ENCODE measurements at regions not wholly inside any gene's neighbourhood (a gene's known extent, or its start where the extent isn't known, plus 50 kb on each side); places are given as distances from the start of the nearest gene placed in this dataset.
"Not testable (repeated sequence)": the region's sequence is repeated elsewhere in the genome, so short reads cannot be mapped to it uniquely, and the experiment has no call there.

DNA sequence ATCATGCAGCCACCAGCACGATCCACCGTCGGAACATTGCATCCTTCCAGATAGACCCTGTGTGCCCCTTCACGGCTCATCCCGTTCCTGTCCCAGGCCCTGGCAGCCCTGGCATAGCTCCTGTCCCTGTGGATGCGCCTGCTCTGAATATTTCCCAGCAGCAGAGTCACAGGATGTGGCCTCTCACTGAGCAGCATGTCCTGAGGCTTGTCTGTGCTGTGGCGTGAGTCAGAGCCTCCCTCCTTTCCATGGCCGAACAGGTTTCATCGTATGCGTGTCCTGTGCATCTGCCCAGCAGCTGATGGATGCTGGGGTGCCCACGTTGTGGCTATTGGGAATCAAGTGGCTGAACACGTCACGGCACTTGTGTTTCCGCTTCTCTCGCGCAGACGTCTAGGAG lies 4471.5 kb upstream of the TPTE start:
- DNase-seq (ENCODE audit: low spot score); POLR2A ChIA-PET (ENCODE audit: low non-redundant PET); CTCF ChIA-PET; H3K27ac ChIP-seq: not testable (repeated sequence)

DNA sequence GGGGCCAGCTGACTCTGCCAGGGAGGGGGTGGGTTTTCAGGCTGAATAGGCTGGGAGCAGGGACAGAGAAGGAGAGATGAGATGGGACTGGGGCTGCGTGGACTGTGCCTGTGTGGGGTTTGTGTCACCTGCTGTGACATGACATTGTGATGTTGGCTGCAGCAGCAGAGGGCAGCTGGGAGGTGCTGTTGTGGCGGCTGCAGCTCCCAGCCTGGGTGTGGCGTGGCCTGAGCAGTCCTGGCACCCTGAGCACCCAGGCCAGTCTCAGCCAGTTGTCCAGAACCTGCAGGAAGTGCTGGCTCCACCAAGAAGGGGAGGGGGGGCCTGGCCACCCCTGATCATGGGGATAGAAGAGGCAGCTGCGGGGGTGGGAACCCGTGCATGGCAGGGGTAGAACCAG lies 4469.3 kb upstream of the TPTE start:
- DNase-seq (ENCODE audit: low spot score); H3K27ac ChIP-seq; CTCF ChIA-PET; POLR2A ChIA-PET (ENCODE audit: low non-redundant PET): not testable (repeated sequence)

DNA sequence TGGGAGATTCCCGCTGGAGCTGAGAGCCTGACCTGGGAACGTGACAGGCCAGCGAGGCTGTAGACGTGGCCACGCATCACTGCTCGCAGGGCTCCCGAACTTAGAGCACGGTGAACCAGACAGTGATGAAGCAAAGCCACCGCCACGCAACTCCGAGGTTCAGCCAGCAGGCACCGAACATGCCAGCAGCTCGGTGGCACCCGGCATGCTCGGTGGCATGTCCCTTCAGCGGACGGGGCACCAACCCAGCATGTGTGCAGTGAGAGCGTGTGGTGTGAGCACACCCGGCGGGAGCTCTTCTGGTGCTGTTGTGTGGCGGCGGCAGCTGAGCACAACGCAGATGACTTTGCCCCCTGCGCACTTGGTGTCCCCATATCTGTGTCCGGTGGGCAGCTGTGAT lies 4468.2 kb upstream of the TPTE start:
- H3K27ac ChIP-seq; CTCF ChIA-PET; POLR2A ChIA-PET (ENCODE audit: low non-redundant PET); DNase-seq (ENCODE audit: low spot score): not testable (repeated sequence)

DNA sequence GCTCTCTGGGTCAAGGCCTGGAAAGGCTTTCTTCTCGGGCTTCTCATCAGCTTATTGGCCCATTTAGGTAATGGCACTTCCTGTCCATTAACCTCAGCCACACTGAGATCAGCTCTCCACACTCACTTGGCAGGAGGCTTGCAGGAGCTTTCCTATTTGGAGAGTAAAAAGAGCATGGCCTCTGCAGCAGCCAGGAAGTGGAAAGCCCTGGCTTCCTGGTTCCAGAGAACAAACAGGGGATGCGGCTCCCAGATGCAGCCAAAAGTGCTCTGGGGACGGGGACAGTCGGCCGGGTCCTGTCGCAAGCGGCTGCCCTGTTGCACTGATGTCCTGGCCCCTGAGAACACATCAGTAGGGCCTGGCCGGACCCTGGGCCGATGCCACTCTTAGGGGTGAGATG lies 4462.4 kb upstream of the TPTE start:
- DNase-seq (ENCODE audit: low spot score); POLR2A ChIA-PET (ENCODE audit: low non-redundant PET); CTCF ChIA-PET; H3K27ac ChIP-seq: not testable (repeated sequence)

DNA sequence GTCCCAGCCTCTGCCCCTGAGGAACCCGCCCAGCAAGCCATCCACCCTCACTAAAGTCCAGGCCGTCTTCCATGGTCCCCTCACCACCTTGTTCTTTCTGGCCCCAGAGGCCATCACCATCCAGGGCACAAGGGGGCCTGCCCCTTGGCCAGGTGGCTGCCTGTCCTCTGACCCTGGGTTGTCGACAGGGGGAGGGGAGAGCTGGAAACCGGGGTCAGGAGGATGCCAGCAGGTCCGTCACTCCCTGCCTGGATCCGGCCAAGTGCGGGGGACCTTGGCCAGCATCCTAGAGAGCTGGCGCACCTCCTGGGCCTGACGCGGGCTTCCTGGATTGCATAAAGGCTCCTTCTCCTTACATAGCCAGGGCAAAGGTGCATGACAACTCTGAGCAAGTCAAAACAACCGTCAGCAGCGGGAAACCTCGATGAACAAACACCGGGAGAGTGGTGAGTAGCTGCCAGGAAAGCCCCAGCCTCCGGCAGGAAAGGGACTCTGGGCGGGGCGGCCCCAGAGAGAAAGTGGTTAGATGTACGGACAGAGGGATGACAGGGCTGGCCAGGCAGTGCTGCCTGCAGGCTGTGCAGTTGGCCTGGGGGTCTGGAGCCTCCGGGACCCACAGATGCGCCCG lies 4461.2 kb upstream of the TPTE start:
- DNase-seq (ENCODE audit: low spot score); POLR2A ChIA-PET (ENCODE audit: low non-redundant PET); CTCF ChIA-PET: not testable (repeated sequence)

DNA sequence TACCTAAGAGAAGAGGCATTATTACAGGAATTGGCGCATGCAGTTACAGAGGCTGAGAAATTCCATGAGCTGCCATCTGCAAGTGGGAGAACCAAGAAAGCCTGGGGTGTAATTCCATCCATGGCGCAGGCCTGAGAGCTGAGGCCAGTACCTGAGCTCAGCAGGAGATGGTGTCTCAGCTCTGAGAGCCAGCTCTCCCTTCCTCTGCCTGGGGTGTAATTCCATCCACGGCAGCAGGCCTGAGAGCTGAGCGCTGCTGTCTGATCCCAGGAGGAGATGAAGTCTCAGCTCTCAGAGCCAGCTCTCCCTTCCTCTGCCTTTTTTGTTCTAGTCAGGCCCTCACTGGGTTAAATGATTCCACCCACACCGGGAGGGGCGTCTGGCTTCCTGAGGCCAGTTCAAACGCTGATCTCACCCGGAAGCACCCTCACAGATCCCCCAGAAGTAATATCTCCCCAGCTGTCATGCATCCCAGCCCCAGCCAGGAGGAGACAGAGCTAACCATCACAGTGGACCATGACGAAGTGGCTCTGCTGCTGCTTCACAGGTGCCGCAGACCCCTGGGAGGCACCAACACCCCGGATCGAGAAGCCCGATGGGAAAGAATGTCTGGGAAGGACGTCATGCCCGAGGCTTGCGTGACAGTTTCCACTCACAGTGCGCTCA lies 4454.9 kb upstream of the TPTE start:
- CTCF ChIA-PET; POLR2A ChIA-PET (ENCODE audit: low non-redundant PET); DNase-seq (ENCODE audit: low spot score); H3K27ac ChIP-seq: not testable (repeated sequence)

More for the DNA sequence above, 4461.2 kb upstream of the TPTE start:
- not testable (repeated sequence) for H3K27ac ChIP-seq

DNA sequence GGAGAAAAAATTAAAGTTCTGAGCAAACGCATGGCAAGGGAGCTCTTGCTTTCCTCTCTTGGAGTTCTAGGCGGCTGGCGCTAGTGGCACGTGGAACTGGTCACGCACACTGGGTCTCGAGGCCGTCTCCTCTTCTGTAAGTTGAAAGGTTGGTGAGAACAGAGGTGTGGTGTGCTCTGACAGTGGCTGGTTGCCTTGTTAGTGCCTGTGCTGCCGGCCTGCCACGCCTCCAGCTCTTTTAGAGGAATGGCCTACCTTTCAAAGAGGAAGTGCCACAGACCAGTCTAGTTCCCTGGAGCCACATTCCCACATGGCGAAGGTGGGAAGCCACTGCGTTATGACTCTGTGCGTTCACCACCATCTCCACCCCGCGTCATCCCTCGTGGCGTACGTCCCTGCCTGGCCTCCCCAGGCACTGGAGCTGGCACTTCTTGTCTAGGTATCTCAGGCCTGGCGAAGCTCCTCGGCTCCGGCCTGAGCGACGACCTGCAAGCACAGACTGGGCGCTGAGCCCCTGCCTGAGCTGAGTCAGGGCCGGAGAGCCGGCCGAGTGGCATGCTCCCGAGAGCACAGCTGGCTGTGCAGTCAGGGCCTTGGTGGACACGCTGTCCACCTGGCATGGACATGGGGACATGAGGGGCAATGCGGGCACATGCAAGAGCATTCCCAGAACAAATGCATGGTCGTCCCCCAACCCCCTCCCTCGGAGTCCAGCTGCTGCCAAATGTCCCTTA lies 4453.1 kb upstream of the TPTE start:
- H3K27ac ChIP-seq; DNase-seq (ENCODE audit: low spot score); CTCF ChIA-PET; POLR2A ChIA-PET (ENCODE audit: low non-redundant PET): not testable (repeated sequence)

DNA sequence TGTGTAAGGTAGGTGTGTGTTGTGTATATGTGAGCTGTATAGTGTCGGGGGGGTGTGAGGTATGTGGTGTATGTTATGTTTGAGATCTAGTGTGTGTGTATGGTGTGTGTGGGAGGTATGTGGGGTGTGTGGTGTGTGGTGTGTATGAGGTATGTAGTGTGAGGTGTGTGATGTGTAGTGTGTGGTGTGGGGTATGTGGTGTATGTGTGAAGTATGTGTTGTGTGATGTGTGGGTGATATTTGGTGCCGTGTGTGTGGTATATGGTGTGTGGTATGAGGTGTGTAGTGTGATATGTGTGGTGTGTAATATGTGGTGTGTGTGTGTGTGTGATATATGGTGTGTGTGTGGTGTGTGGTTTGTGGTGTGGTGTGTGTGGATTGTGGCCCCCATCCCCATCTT lies 4451.2 kb upstream of the TPTE start:
- POLR2A ChIA-PET (ENCODE audit: low non-redundant PET); H3K27ac ChIP-seq; CTCF ChIA-PET; DNase-seq (ENCODE audit: low spot score): not testable (repeated sequence)

DNA sequence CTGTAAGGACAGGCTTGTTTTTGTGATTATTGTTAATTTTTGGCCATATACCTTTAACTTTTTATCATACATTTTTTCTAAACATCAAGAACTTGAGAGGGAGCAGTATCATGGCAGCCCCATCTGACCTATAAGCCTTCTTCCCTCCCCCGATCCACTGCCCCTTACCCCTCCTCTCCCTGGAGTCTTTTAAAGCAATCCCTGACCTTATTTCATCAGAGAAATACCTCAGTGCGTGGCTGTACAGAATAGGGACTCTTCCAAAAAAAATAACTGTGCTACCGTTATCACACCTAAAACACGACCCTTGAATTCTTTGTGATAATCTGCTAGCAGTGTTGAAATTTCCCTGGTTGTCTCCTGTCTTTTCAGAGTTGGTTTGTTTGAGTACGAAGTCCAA lies 4448.7 kb upstream of the TPTE start:
- CTCF ChIA-PET; DNase-seq (ENCODE audit: low spot score); H3K27ac ChIP-seq; POLR2A ChIA-PET (ENCODE audit: low non-redundant PET): not testable (repeated sequence)

DNA sequence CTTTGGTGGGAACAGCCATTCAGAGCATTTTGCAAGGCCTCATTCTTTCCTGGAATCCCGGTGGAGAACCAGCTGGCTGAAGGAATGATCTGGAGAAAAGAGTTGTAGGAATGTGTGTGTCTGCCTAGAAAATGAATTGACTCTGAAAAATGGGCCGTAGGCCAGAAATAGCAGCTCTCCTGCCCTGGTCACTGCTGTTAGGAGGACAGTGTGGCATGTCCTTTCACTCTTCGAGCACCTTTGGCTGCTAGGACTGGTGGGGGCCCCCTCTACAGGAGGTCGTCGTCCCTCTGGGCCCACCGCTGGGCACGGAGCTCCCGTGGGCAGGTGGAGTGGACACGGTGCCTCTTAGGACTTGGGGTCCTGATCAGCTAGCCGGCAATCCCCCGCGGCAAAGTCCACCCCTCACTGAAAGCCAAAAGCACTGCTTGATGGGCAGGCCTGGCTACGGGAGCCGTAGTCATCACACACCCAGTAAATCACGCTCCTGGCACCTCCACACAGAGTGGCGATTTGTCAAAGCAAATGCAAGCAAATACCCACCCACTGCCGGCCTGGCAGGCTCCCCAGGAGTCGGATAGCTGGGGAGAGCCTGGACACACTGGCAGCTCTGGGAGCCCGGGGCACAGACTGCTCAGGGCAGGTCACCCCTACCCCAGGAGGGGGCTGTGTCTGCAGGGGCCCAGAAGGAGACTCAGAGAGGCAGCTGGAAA lies 4447.2 kb upstream of the TPTE start:
- CTCF ChIA-PET; DNase-seq (ENCODE audit: low spot score); H3K27ac ChIP-seq; POLR2A ChIA-PET (ENCODE audit: low non-redundant PET): not testable (repeated sequence)

DNA sequence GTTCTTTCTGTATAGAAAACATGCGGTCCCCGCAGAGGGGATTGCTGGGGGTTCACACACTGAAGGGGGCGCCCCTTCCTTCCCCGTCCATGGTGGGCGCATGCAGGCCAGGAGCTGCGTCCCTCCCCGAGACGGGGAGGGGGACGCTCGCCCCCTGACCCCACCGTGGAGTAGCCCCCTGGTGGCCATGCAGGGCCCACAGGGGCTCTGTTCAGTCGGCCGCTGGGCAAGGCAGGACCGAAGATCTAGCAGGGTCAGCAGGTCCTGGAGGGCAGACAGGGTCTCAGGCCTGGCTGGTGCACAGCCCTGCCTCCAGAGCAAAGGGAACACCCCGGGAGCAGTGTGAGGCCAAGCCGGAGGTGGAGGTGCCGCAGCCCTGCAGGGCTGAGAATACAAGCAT lies 4446.4 kb upstream of the TPTE start:
- CTCF ChIA-PET; POLR2A ChIA-PET (ENCODE audit: low non-redundant PET); DNase-seq (ENCODE audit: low spot score); H3K27ac ChIP-seq: not testable (repeated sequence)

DNA sequence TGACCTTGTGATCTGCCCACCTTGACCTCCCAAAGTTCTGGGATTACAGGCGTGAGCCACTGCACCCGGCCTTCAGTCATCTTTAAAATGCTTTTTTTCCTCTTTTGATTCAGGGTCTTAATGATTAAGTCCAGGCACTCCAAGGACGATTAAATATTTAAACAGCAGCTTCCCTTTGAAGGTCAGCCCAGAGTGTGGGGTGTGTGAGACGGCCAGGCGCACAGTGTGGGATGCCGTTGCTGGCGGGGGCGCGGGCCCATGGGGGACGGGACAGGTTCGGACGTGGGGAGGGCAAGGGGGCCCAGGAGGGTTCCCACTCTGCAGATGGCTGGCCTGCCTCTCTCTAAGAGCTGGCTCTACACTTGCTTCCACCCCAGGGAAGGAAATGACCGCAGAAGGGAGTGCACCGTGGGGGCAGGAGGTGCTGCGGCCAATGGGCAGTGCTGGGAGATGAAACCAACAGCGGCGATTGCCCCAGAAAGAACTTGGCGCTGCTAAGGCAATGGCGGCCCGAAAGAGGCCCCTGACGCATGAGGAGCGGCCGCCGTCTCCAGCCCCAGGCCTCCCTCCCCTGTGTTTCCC lies 4445.7 kb upstream of the TPTE start:
- DNase-seq (ENCODE audit: low spot score); CTCF ChIA-PET; POLR2A ChIA-PET (ENCODE audit: low non-redundant PET); H3K27ac ChIP-seq: not testable (repeated sequence)

DNA sequence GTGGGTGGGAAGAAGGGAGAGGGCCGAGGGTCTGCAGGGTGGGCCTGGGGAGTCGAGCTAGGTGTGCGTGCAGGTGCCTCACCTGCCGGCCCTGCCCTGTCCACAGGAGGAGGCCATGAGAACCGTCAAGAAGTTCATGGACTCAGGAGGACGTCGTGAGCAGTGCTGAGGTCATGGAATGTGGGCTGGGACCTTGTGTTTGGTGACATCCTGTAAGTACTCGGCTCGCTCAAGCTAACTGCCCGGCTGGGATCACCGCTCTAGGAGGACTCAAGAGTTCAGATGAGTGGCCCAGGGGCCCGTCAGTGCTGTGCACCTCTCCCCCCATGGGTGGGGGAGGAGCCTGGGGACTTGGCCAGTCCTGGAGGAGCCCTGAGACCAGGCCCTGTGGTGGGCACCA lies 4444.0 kb upstream of the TPTE start:
- CTCF ChIA-PET; POLR2A ChIA-PET (ENCODE audit: low non-redundant PET); DNase-seq (ENCODE audit: low spot score); H3K27ac ChIP-seq: not testable (repeated sequence)

DNA sequence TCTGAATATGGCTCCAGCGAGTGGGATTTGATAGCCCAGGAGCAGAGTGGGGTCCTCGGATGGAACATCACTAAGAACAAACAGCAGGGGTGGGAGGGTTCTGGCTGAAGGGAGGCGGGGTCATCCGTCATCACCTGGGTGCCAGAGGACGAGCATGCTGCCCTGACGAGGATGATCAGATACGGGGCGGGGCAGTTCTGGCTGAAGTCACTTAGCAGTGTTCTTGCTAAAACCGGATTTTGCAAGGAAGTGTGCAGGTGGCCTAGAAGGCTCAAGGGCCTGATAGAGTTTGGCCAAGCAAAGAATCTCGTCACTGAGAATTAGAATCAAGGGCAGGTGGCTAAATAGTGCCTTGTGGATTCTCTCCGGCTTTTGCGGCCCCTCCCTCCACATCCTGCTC lies 4442.5 kb upstream of the TPTE start:
- DNase-seq (ENCODE audit: low spot score); CTCF ChIA-PET; H3K27ac ChIP-seq; POLR2A ChIA-PET (ENCODE audit: low non-redundant PET): not testable (repeated sequence)

DNA sequence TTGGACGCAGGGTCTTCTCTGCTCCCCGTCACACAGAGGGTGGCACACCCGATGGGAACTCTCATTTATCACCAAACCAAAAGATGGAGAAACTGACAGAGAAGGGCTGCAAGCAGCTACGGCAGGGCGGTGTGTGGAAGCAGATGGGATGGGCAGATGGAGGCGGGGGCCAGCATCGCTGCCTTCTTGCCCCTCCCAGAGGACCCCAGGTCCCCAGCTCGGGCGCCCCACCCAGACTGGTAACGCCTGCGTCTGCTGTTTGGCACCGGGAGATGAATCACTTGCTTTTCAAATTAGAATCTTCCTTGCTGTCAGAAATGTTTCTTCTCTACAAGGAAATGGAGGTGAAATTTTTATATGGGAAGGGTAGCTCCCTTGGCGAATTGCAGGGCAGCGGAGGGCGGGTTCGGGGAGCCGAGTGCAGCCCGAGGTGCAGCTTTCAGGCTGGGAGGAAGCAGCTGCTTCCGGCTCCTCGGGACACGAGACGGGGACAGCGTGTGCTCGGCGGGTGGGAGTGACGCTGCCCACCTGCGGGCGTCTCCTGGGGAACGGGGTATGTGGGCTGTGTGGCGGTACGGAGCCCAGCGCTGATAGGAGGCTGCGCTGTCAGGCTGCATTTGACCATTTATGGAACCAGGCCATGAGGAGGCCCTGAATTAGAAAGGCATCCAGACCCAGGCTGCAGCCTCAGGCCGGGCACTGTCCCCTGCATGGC lies 4440.3 kb upstream of the TPTE start:
- CTCF ChIA-PET; H3K27ac ChIP-seq; POLR2A ChIA-PET (ENCODE audit: low non-redundant PET); DNase-seq (ENCODE audit: low spot score): not testable (repeated sequence)

DNA sequence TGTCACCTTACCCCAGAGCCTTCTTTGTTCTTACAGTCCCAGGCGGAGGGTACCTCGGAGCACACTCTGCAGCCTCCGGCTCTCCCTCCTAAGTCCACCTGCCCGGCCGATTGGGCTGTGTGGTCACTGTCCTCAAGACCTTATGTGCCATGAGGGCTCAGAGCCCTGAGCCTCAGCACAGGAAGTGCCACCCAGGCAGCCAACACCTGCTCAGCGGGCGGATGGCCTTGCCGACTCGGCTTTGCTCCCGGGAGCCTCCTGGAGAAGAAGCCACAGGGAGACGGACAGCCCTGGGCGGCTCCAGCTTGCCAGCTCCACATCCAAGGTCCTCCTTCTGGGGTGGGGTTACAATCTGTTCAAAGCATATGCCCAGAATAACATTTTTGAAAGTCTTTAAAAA lies 4439.2 kb upstream of the TPTE start:
- H3K27ac ChIP-seq; DNase-seq (ENCODE audit: low spot score); CTCF ChIA-PET; POLR2A ChIA-PET (ENCODE audit: low non-redundant PET): not testable (repeated sequence)

DNA sequence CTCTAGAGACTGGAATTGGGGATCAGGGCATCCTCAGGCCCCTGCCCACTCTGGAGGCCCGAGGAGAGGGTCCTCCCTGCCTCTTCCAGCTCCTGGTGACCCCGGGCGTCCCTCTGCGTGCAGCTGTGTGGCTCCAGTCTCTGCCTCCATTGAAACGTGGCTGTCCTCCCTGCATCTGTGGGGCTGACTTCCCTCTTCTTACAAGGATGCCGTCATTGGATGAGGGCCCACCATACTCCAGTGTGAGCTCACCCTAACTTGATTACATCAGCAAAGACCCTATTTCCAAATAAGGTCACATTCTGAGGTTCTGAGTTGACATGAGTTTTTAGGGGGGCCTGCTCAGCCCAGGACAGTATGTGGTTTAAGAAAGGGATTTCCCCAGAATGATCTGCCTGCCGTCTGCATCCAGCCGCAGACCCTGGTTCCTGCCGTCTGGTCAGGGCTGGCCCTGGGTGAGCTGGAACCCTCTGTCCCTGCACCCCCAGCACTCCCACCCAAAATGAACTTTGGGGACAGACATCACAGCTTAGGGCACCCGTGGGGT lies 4437.7 kb upstream of the TPTE start:
- H3K27ac ChIP-seq; DNase-seq (ENCODE audit: low spot score); POLR2A ChIA-PET (ENCODE audit: low non-redundant PET); CTCF ChIA-PET: not testable (repeated sequence)

Measured in RWPE1 (cell line).